ENCODE measurements at regions not wholly inside any gene's neighbourhood (a gene's known extent, or its start where the extent isn't known, plus 50 kb on each side); places are given as distances from the start of the nearest gene placed in this dataset.

GRCh38 chr12:84507956-84508850 is 404.4 kb downstream of the SLC6A15 start (continued):
- TF ChIP-seq PATZ1 (tag by site-specific recombination; IDR thresholded peaks at IDR 0.05) (0 out of 2 replicates have a peak, but pooled peaks have one; percentile 12), HOXA7 (CRISPR knock-in tag; IDR thresholded peaks at IDR 0.05; ENCODE audit: borderline replicate concordance) (no peak), ZNF518A (tag by site-specific recombination; conservative IDR thresholded peaks at IDR 0.05; ENCODE audit: low read depth) (peak; percentile 55; the same call in 1 of the 2 replicates), ZFHX2 (tag by site-specific recombination; conservative IDR thresholded peaks at IDR 0.05) (no peak), ZNF350 (tag by site-specific recombination; IDR thresholded peaks at IDR 0.05) (no peak), ZNF600 (tag by site-specific recombination; IDR thresholded peaks at IDR 0.05) (0 out of 2 replicates have a peak, but pooled peaks have one; percentile 44), ZNF133 (tag by site-specific recombination; IDR thresholded peaks at IDR 0.05) (no peak), ZNF335 (tag by site-specific recombination; conservative IDR thresholded peaks at IDR 0.05) (peak; percentile 75), PRDM1 (tag by site-specific recombination; IDR thresholded peaks at IDR 0.05) (peak; percentile 85), ZNF768 (tag by site-specific recombination; IDR thresholded peaks at IDR 0.05) (no peak), ZNF580 (tag by site-specific recombination; IDR thresholded peaks at IDR 0.05) (peak; percentile 70; the same call in 1 of the 2 replicates), ZNF529 (tag by site-specific recombination; IDR thresholded peaks at IDR 0.05; ENCODE audit: insufficient replicate concordance) (no peak), ZNF214 (tag by site-specific recombination; IDR thresholded peaks at IDR 0.05; ENCODE audit: borderline replicate concordance) (no peak), ZBTB17 (tag by site-specific recombination; IDR thresholded peaks at IDR 0.05) (peak; percentile 55), ZNF146 (tag by site-specific recombination; IDR thresholded peaks at IDR 0.05) (no peak), ZNF785 (tag by site-specific recombination; IDR thresholded peaks at IDR 0.05) (no peak), ZFP37 (tag by site-specific recombination; IDR thresholded peaks at IDR 0.05) (0 out of 2 replicates have a peak, but pooled peaks have one; percentile 70), ZNF645 (tag by site-specific recombination; IDR thresholded peaks at IDR 0.05) (no peak), ZNF24 (tag by site-specific recombination; IDR thresholded peaks at IDR 0.05) (0 out of 2 replicates have a peak, but pooled peaks have one; percentile 21), ZNF366 (tag by site-specific recombination; conservative IDR thresholded peaks at IDR 0.05) (peak; percentile 68), ZBTB21 (tag by site-specific recombination; IDR thresholded peaks at IDR 0.05) (peak; percentile 37; the same call in 1 of the 2 replicates), PRDM10 (tag by site-specific recombination; IDR thresholded peaks at IDR 0.05) (0 out of 2 replicates have a peak, but pooled peaks have one; percentile 28)
